ENCODE measurements at regions not wholly inside any gene's neighbourhood (a gene's known extent, or its start where the extent isn't known, plus 50 kb on each side); places are given as distances from the start of the nearest gene placed in this dataset.

DNA sequence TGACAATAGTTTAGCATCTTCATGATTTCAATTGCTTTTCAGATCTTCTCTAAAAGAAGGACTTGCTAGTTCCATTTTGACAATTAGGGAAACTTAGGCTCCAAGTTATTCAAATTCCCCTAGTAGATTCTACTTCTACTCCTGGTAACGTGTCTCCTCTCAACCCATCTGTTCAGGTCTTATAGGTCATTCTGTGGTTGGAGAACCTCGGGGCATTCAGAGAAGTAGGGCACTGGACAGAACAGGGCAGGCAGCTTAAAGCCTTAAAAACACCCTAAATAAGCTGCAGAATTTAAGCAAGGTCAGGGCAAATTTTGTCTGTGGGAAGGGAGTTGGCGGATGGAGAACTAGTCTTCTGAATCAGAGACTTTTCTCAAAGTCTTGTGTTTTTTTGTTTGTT lies 132.4 kb downstream of the TMEM174 start:
- DNase-seq (ENCODE audit: low spot score), result no peak
- no peak for ATAC-seq (ENCODE audit: low FRiP score)
- TF ChIP-seq, protein P1, sequence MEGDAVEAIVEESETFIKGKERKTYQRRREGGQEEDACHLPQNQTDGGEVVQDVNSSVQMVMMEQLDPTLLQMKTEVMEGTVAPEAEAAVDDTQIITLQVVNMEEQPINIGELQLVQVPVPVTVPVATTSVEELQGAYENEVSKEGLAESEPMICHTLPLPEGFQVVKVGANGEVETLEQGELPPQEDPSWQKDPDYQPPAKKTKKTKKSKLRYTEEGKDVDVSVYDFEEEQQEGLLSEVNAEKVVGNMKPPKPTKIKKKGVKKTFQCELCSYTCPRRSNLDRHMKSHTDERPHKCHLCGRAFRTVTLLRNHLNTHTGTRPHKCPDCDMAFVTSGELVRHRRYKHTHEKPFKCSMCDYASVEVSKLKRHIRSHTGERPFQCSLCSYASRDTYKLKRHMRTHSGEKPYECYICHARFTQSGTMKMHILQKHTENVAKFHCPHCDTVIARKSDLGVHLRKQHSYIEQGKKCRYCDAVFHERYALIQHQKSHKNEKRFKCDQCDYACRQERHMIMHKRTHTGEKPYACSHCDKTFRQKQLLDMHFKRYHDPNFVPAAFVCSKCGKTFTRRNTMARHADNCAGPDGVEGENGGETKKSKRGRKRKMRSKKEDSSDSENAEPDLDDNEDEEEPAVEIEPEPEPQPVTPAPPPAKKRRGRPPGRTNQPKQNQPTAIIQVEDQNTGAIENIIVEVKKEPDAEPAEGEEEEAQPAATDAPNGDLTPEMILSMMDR (IDR thresholded peaks at IDR 0.05), result no peak

DNA sequence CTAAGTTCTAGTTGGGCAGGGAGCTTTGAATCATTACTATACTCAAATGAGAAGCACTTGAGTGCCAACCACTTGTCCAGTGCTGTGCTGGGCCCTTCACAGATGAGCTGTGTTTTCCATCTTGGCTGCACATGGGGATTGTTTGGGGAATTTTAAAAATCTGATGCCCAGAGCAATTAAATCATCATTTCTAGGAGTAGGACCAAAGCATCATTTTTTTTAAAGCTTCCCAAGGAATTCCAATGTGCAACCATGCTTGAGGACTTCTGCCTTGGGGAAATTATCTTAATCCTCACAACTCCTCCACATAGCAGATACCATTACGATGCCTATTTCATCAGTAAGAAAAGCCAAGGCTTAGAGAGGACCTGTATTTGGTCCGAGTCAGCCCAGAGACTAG lies 131.4 kb downstream of the TMEM174 start:
- DNase-seq (ENCODE audit: low spot score) (no peak), ATAC-seq (ENCODE audit: low FRiP score) (no peak)
- TF ChIP-seq, protein P1 (IDR thresholded peaks at IDR 0.05), result no peak

DNA sequence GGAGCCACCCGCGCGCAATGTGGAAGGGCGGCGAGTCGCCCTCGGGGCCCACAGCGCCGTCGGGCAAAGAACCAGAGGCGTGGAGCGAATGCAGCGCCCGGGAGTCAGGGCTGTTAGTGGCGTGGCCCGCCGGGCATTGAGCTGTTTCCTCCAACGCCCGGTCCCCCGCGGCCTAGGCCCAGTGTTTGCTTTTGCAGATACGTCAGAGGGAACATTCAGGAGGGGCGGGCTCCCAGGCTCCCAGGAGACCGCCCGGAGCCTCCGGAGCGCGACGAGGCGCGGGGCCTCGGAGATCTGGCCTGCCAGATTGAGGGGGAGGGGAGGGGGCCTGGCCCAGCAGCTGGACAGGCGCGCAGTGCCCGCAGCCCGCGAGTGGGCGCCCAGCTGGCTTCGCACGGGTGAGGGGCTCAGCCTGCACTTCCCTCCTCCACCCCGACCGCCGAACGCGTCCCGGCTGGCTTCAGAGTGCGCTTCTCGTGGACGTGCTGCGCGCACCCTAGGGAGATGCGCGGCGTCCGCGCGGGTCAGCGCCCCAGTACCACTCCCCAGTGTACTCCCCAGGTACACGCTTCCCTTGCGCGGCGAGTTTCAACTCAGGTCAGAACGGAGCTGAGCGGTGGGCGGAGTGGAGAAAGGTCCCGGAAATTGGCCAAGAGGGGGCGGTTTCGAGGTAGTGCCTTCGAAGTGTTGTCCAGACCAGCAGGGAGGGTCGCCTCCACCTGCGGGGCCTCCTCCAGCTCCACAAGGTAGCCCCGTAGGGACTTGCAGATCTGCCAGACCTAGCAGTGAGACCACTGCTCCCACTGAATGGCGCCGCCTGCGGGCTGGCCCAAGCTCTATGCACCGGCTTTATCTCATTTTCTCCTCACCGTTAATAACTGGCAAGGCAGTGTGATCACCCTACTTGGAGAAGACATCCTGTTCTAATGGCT lies 130.4 kb downstream of the TMEM174 start:
- DNase-seq (ENCODE audit: low spot score), result no peak
- TF ChIP-seq, protein P1 (IDR thresholded peaks at IDR 0.05), result no peak
- ATAC-seq (ENCODE audit: low FRiP score), result no peak

DNA sequence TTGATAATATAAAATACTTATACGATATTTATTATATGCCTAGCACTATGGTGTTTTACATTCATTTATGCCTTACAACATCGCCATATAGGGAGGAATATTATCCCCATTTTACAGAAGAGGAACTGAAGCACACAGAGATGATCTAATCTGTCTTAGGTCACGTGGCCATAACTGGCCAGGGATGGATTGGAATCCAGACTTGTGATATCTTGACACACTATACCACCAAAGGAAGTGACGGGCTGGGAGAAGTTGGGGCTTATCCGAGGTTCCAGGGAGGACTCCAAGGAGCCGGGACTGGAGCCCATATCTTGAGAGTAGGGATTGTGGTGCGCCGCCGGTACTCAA lies 129.8 kb downstream of the TMEM174 start:
- TF ChIP-seq, protein P1 (IDR thresholded peaks at IDR 0.05), result no peak
- ATAC-seq (ENCODE audit: low FRiP score), result no peak
- DNase-seq (ENCODE audit: low spot score), result no peak

DNA sequence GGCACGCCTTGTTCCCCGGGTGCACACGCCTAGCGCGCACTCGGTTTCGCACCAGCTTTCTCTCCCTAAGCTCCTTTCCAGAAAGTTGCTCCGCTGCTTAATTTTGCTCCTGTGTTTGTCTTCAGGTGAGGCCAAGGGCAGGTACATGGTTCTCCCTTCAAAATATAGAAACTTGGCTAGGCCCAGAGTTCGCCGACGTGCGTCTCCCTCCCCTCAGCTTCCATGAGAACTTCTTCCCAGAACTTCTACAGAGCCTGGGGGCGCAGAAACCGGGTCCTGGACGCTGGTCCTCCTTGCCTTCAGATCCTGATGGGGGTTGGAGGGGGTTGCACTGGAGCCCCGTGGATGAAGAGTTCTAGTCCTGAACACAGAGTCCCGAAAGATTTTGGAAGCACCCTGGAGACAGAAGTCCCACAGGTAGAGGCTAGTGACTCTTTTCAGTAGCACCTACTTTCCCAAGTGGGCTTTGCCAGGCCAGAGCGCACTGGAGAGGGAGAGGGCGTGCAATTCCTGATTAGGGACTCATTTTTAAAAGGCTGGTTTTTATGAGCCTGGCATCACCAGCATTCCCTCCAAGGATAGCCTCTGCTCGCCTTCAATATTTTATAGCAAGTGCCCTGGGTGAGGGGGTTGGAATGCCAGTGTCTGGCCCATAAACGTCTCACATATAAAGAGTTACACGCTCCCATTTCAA lies 128.4 kb downstream of the TMEM174 start:
- TF ChIP-seq, protein P1 (IDR thresholded peaks at IDR 0.05), result no peak
- ATAC-seq (ENCODE audit: low FRiP score), result no peak

DNA sequence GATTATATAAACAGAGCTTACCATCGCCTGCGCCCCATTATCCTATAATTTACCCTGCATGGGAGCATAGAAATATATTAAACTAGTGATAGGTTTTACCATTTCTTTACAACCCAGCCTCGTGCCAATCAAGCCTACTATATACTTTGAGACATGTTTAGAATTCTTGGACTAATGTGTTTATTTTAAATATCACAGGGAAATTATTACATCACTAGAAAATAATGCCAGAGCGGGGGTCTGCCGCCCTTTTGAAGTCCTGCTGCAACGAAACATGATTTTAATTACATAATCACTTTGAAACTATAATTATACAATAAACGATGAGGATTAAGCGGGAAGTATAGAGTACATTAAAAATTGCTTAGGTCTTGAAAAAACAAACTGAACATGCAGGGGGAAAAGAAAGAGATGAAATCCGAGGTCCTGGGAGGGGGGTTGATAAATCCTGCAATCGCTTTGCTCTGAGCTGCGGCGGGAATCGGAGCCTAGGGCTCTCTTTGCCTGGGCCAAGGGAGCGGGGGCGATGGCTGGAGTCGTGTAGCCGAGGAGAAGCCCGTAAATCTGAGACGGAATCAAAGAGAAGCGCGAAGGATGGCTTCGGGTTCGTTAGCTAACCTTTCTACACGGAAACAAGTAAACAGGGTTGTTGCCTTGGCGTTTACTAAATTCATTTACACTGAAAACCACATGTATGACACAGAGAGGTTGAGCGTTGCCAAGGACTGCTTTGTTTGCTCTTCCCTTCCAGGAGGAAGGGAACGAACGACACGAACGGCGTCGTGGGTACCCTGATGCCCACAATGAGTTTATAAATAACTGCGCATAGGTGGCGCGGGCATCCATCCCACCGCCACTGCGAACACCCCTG lies 127.6 kb downstream of the TMEM174 start:
- no peak for DNase-seq (ENCODE audit: low spot score)
- TF ChIP-seq, protein P1 (IDR thresholded peaks at IDR 0.05), result no peak
- no peak for ATAC-seq (ENCODE audit: low FRiP score)

More for the DNA sequence above, 128.4 kb downstream of the TMEM174 start:
- DNase-seq (ENCODE audit: low spot score), result no peak

Data from omental fat pad (tissue), 3 donors.